ENCODE measurements at regions not wholly inside any gene's neighbourhood (a gene's known extent, or its start where the extent isn't known, plus 50 kb on each side); places are given as distances from the start of the nearest gene placed in this dataset.

GRCh38 chr3:26369133-26369532 is 253.4 kb upstream of the LRRC3B start (continued):
- no peak for TF ChIP-seq KIAA2018 (CRISPR knock-in tag; IDR thresholded peaks at IDR 0.05; ENCODE audit: borderline replicate concordance)
- TF ChIP-seq ZNF230 (CRISPR knock-in tag; IDR thresholded peaks at IDR 0.05), result no peak
- TF ChIP-seq ZNF598 (CRISPR knock-in tag; IDR thresholded peaks at IDR 0.05; ENCODE audit: borderline replicate concordance), result no peak
- TF ChIP-seq ZNF101 (CRISPR knock-in tag; IDR thresholded peaks at IDR 0.05; ENCODE audit: borderline replicate concordance, low read depth), result no peak
- no peak for TF ChIP-seq ZMAT5 (CRISPR knock-in tag; IDR thresholded peaks at IDR 0.05; ENCODE audit: borderline replicate concordance, low read depth)
- no peak for TF ChIP-seq ZBED4 (CRISPR knock-in tag; IDR thresholded peaks at IDR 0.05; ENCODE audit: borderline replicate concordance)
- no peak for TF ChIP-seq EEA1 (CRISPR knock-in tag; IDR thresholded peaks at IDR 0.05; ENCODE audit: borderline replicate concordance)
- no peak for TF ChIP-seq NFKB2 (CRISPR knock-in tag; IDR thresholded peaks at IDR 0.05; ENCODE audit: borderline replicate concordance)
- no peak for TF ChIP-seq BCLAF1 (IDR thresholded peaks at IDR 0.05)
- TF ChIP-seq JARID2 (CRISPR knock-in tag; IDR thresholded peaks at IDR 0.05; ENCODE audit: insufficient replicate concordance), result no peak
- TF ChIP-seq ZNF780A (CRISPR knock-in tag; IDR thresholded peaks at IDR 0.05), result no peak
- TF ChIP-seq EP300 (IDR thresholded peaks at IDR 0.05; ENCODE audit: low read depth in 2 of 2, low read length in 2 of 2), result no peak
- TF ChIP-seq EP300 (CRISPR knock-in tag; IDR thresholded peaks at IDR 0.05; ENCODE audit: borderline replicate concordance), result no peak
- no peak for TF ChIP-seq ZNF816 (CRISPR knock-in tag; IDR thresholded peaks at IDR 0.05; ENCODE audit: borderline replicate concordance)

All from HepG2 (cell line).